K562 (cell line): ENCODE measurements at regions not wholly inside any gene's neighbourhood (a gene's known extent, or its start where the extent isn't known, plus 50 kb on each side); places are given as distances from the start of the nearest gene placed in this dataset.

Experiments used
- ATAC-seq: fragments of 200-7000 bp; cut with Tn5 transposase; 3 replicates; pipeline ENCODE4 v1.9.1; 2020; ENCODE audit warnings: moderate library complexity
- BruUV-seq: library from RNA; stranded (reverse); fragments of 400-500 nt; replicated peaks from 2 replicates; lab custom pipeline; 2021; lab: Mats Ljungman, UMichigan
- CTCF ChIA-PET: fragments of 300-600 bp; formaldehyde crosslinking; extraction: SDS; loops from one replicate; lab custom pipeline; 2021; ENCODE audit warnings: low intra/inter-chr PET ratio; lab: Yijun Ruan, JAX
- POLR2A ChIA-PET: fragments of 300-600, 350-650 bp; sonication (Branson Sonifier 250); formaldehyde crosslinking; extraction: SDS; loops from one replicate; lab custom pipeline; 2021; ENCODE audit warnings: antibody characterized with exemption, inconsistent platforms; lab: Yijun Ruan, JAX
- DNase-seq, 4 experiments: peaks; one replicate each; pipeline versions ENCODE4 v3.0.0 to v3.0.0-alpha.2; 2011 to 2018; ENCODE audit warnings: low spot score in 3 of 4, mixed read lengths in 3 of 4; ENCODE audit errors: extremely low read depth in 1 of 4
- FAIRE-seq: peaks from 2 replicates; lab custom pipeline; 2011; peaks lifted over from hg19 to GRCh38; lab: Jason Lieb, UNC
- H2AFZ ChIP-seq: 2 replicates; pipeline ENCODE4 v1.6.0; 2011; ENCODE audit warnings: low read depth, low read length, control low read depth, inconsistent platforms
- H3K27ac ChIP-seq: fragments of 200-600 bp; 3 replicates; pipeline ENCODE4 v1.8.0; 2011; ENCODE audit warnings: low read depth, mild to moderate bottlenecking, control low read depth, inconsistent platforms, low read length, moderate library complexity, mixed read lengths; ENCODE audit errors: extremely low read depth
- H3K27me3 ChIP-seq, 2 experiments: fragments of 300-600 bp in 1 of 2; 2 replicates in 1 of 2; 3 replicates in 1 of 2; pipeline versions ENCODE4 v1.6.0 to v1.8.0; 2011; ENCODE audit warnings: inconsistent platforms in 2 of 2, low read length in 2 of 2, mild to moderate bottlenecking in 1 of 2, mixed read lengths in 1 of 2, moderate library complexity in 1 of 2; ENCODE audit not compliant: control insufficient read depth in 2 of 2, insufficient read depth in 2 of 2
- H3K36me3 ChIP-seq: fragments of 300-600 bp; 3 replicates; pipeline ENCODE4 v1.8.0; 2011; ENCODE audit warnings: mild to moderate bottlenecking, low read length, inconsistent platforms; ENCODE audit not compliant: control insufficient read depth, insufficient read depth
- H3K4me1 ChIP-seq, 2 experiments: fragments of 200-600 bp in 1 of 2; replicated peaks in 1 of 2; 2 replicates in 1 of 2; 3 replicates in 1 of 2; pipeline versions ENCODE4 v1.5.1 to v1.8.0; 2011; ENCODE audit warnings: inconsistent platforms in 2 of 2, low read length in 2 of 2, mild to moderate bottlenecking in 1 of 2, mixed read lengths in 1 of 2, moderate library complexity in 1 of 2; ENCODE audit not compliant: control insufficient read depth in 2 of 2, insufficient read depth in 2 of 2
- H3K4me2 ChIP-seq: 2 replicates; pipeline ENCODE4 v1.6.1; 2011; ENCODE audit warnings: low read length, control low read depth, inconsistent platforms, mixed read lengths; ENCODE audit not compliant: insufficient read depth
- H3K4me3 ChIP-seq: fragments of 200-600 bp; sonication (generic), shearing (Covaris generic); 2 replicates; pipeline ENCODE4 v1.5.1; 2016; ENCODE audit warnings: control low read depth, inconsistent platforms
- H3K79me2 ChIP-seq: fragments of 200-600 bp; 3 replicates; pipeline ENCODE4 v1.8.0; 2011; ENCODE audit warnings: low read length, inconsistent platforms; ENCODE audit not compliant: control insufficient read depth, insufficient read depth
- H3K9ac ChIP-seq, 2 experiments: 2 replicates each; pipeline versions ENCODE4 v1.6.0 to v1.6.1; 2011; ENCODE audit warnings: low read depth in 2 of 2, low read length in 2 of 2, control low read depth in 1 of 2, inconsistent platforms in 1 of 2, mild to moderate bottlenecking in 1 of 2, mixed read lengths in 1 of 2; ENCODE audit not compliant: insufficient read depth in 1 of 2
- H3K9me1 ChIP-seq: one replicate; pipeline ENCODE4 v1.6.0; 2011; ENCODE audit warnings: inconsistent platforms, mild to moderate bottlenecking, low read length, moderate library complexity; ENCODE audit not compliant: control insufficient read depth, insufficient read depth
- H3K9me3 ChIP-seq: replicated peaks from 2 replicates; pipeline ENCODE4 v1.5.1; 2011; ENCODE audit warnings: low read depth, low read length, inconsistent platforms; ENCODE audit not compliant: control insufficient read depth, insufficient read depth
- H4K20me1 ChIP-seq: replicated peaks from 2 replicates; pipeline ENCODE4 v1.6.1; 2011; ENCODE audit warnings: low read length, inconsistent platforms, mixed read lengths; ENCODE audit not compliant: control insufficient read depth, insufficient read depth
- CCNT2 ChIP-seq: IDR thresholded peaks from 2 replicates; pipeline ENCODE4 v1.6.1; 2011; ENCODE audit warnings: borderline replicate concordance, low read depth, mild to moderate bottlenecking, moderate library complexity, mixed read lengths, low read length; ENCODE audit not compliant: insufficient read length; ENCODE audit errors: extremely low read depth
- MTA3 ChIP-seq: fragments of 450-650 bp; formaldehyde crosslinking; IDR thresholded peaks from 2 replicates; pipeline ENCODE4 v1.6.1; 2017; ENCODE audit warnings: mild to moderate bottlenecking, borderline replicate concordance
- MYBL2 ChIP-seq, 2 experiments: fragments of 450-650 bp in 1 of 2; sonication (generic) in 1 of 2; formaldehyde crosslinking in 1 of 2; IDR thresholded peaks; 2 replicates each; pipeline versions ENCODE4 v1.6.1 to v1.8.1; 2017 to 2022; ENCODE audit warnings: borderline replicate concordance in 1 of 2, inconsistent platforms in 1 of 2, low read depth in 1 of 2, mild to moderate bottlenecking in 1 of 2, missing genetic modification reagents in 1 of 2, moderate library complexity in 1 of 2
- PML ChIP-seq: IDR thresholded peaks from 2 replicates; pipeline ENCODE4 v1.6.1; 2012; ENCODE audit warnings: low read length, inconsistent platforms
- ZNF707 ChIP-seq: fragments of 250-450 bp; sonication (Bioruptor Pico); conservative IDR thresholded peaks from 2 replicates; pipeline ENCODE4 v1.8.0; 2022; ENCODE audit warnings: inconsistent platforms, mild to moderate bottlenecking, moderate library complexity
- WGBS: fragments of 100-300 bp; shearing (Covaris generic); methylation state at CpG from one replicate; pipeline ENCODE4 v1.1.6; 2016; ENCODE audit warnings: low coverage, mixed read lengths; ENCODE audit not compliant: insufficient coverage; ENCODE audit errors: missing lambda C conversion rate; 5-methylcytosine and 5-hydroxymethylcytosine counted together
- in situ Hi-C: fragments of 300-500 bp; cut with MboI; formaldehyde crosslinking; loops from 4 replicates; pipeline ENCODE4 v1.15.0; 2018; ENCODE audit warnings: inconsistent platforms, mixed read lengths
- intact Hi-C: fragments of 100-400 bp; cut with micrococcal nuclease; formaldehyde crosslinking; loops from 2 replicates; pipeline ENCODE4 v1.14.2; 2022
- TF ChIP-seq, protein P1 (sequence below), 2 experiments: IDR thresholded peaks; 2 replicates each; pipeline ENCODE4 v1.6.1; 2011; ENCODE audit warnings: borderline replicate concordance in 1 of 2, control low read depth in 1 of 2, low read depth in 1 of 2, low read length in 1 of 2, mild to moderate bottlenecking in 1 of 2, mixed read lengths in 1 of 2, moderate library complexity in 1 of 2; ENCODE audit not compliant: insufficient read depth in 1 of 2, insufficient read length in 1 of 2, poor library complexity in 1 of 2, severe bottlenecking in 1 of 2; ENCODE audit errors: extremely low read depth in 1 of 2
- TF ChIP-seq, protein P2 (sequence below): fragments of 250-450 bp; sonication (Bioruptor Pico); IDR thresholded peaks from 2 replicates; pipeline ENCODE4 v1.4.0; 2020
- TF ChIP-seq, protein P3 (sequence below): fragments of 450-650 bp; formaldehyde crosslinking; IDR thresholded peaks from 2 replicates; pipeline ENCODE4 v1.4.0; 2020; ENCODE audit warnings: mild to moderate bottlenecking
- TF ChIP-seq, protein P4 (sequence below): fragments of 450-650 bp; IDR thresholded peaks from 2 replicates; pipeline ENCODE4 v1.6.1; 2016
- TF ChIP-seq, protein P5 (sequence below): sonication (generic); formaldehyde crosslinking; IDR thresholded peaks from 2 replicates; pipeline ENCODE4 v1.4.0; 2020; ENCODE audit warnings: mild to moderate bottlenecking, missing genetic modification reagents

DNA sequence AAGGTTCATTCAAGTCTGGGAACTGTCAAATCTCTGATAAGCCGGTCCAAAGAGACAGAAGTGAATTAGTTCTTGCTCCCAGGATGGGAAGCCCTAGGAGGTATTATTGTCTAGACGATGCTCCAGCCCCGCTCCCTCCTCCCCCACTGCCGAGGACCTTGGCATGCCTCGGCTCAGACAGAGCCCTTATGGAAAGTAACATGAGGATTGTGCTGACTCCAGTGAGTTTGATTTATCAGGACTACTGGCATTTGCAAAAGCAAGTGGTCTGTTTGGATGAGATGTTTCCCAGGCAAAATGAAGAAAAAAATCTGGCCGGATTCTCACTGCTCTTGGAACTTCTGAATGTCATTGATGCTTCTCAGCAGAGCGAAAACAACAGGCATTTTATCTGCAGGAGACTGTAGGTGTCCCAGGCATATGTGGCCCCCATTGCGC is 341.0 kb downstream of the ETS1 start:
- no peak overlapping the region for H3K4me3 ChIP-seq
- H3K4me2 ChIP-seq = no peak overlapping the region
- no peak overlapping the region for H3K9ac ChIP-seq
- POLR2A ChIA-PET = no interaction called here
- H3K79me2 ChIP-seq = no peaks in the 10 kb centered on the region
- DNase-seq = no peak
- no TSS peak for BruUV-seq
- CTCF ChIA-PET = no interaction called here
- no peak for ATAC-seq
- 0 out of 2 replicates have a peak, but pooled peaks cover 1% of the 10 kb centered on the region for H3K9me3 ChIP-seq
- no peaks in the 10 kb centered on the region for H4K20me1 ChIP-seq
- WGBS = 0% methylated on average over 7 of the region's 8 CpGs
- no peak overlapping the region for H3K27ac ChIP-seq
- in situ Hi-C loops (no loop called here), intact Hi-C loops (no loop called here)
- no peaks in the 10 kb centered on the region for H3K4me1 ChIP-seq
- H3K36me3 ChIP-seq = no peaks in the 10 kb centered on the region
- FAIRE-seq = no peak
- H2AFZ ChIP-seq = no peak overlapping the region
- H3K9me1 ChIP-seq = no peaks in the 10 kb centered on the region
- H3K27me3 ChIP-seq = no peaks in the 10 kb centered on the region
- TF ChIP-seq, protein P1, sequence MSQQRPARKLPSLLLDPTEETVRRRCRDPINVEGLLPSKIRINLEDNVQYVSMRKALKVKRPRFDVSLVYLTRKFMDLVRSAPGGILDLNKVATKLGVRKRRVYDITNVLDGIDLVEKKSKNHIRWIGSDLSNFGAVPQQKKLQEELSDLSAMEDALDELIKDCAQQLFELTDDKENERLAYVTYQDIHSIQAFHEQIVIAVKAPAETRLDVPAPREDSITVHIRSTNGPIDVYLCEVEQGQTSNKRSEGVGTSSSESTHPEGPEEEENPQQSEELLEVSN (IDR thresholded peaks at IDR 0.05; ENCODE audit: borderline replicate concordance in 1 of 2, extremely low read depth in 1 of 2, insufficient read depth in 1 of 2, insufficient read length in 1 of 2, low read depth in 1 of 2, low read length in 1 of 2, poor library complexity in 1 of 2, severe bottlenecking in 1 of 2) = no peak
- TF ChIP-seq, protein P2, sequence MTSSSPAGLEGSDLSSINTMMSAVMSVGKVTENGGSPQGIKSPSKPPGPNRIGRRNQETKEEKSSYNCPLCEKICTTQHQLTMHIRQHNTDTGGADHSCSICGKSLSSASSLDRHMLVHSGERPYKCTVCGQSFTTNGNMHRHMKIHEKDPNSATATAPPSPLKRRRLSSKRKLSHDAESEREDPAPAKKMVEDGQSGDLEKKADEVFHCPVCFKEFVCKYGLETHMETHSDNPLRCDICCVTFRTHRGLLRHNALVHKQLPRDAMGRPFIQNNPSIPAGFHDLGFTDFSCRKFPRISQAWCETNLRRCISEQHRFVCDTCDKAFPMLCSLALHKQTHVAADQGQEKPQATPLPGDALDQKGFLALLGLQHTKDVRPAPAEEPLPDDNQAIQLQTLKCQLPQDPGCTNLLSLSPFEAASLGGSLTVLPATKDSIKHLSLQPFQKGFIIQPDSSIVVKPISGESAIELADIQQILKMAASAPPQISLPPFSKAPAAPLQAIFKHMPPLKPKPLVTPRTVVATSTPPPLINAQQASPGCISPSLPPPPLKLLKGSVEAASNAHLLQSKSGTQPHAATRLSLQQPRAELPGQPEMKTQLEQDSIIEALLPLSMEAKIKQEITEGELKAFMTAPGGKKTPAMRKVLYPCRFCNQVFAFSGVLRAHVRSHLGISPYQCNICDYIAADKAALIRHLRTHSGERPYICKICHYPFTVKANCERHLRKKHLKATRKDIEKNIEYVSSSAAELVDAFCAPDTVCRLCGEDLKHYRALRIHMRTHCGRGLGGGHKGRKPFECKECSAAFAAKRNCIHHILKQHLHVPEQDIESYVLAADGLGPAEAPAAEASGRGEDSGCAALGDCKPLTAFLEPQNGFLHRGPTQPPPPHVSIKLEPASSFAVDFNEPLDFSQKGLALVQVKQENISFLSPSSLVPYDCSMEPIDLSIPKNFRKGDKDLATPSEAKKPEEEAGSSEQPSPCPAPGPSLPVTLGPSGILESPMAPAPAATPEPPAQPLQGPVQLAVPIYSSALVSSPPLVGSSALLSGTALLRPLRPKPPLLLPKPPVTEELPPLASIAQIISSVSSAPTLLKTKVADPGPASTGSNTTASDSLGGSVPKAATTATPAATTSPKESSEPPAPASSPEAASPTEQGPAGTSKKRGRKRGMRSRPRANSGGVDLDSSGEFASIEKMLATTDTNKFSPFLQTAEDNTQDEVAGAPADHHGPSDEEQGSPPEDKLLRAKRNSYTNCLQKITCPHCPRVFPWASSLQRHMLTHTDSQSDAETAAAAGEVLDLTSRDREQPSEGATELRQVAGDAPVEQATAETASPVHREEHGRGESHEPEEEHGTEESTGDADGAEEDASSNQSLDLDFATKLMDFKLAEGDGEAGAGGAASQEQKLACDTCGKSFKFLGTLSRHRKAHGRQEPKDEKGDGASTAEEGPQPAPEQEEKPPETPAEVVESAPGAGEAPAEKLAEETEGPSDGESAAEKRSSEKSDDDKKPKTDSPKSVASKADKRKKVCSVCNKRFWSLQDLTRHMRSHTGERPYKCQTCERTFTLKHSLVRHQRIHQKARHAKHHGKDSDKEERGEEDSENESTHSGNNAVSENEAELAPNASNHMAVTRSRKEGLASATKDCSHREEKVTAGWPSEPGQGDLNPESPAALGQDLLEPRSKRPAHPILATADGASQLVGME (CRISPR knock-in tag) = no peak
- TF ChIP-seq, protein P3, sequence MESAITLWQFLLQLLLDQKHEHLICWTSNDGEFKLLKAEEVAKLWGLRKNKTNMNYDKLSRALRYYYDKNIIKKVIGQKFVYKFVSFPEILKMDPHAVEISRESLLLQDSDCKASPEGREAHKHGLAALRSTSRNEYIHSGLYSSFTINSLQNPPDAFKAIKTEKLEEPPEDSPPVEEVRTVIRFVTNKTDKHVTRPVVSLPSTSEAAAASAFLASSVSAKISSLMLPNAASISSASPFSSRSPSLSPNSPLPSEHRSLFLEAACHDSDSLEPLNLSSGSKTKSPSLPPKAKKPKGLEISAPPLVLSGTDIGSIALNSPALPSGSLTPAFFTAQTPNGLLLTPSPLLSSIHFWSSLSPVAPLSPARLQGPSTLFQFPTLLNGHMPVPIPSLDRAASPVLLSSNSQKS (CRISPR knock-in tag) = no peak
- TF ChIP-seq PML (no peak), ZNF707 (CRISPR knock-in tag) (no peak), CCNT2 (no peak), MYBL2 (IDR thresholded peaks at IDR 0.05; ENCODE audit: low read depth) (no peak), MYBL2 (CRISPR knock-in tag; IDR thresholded peaks at IDR 0.05; ENCODE audit: borderline replicate concordance) (no peak), MTA3 (no peak)
- TF ChIP-seq, protein P4, sequence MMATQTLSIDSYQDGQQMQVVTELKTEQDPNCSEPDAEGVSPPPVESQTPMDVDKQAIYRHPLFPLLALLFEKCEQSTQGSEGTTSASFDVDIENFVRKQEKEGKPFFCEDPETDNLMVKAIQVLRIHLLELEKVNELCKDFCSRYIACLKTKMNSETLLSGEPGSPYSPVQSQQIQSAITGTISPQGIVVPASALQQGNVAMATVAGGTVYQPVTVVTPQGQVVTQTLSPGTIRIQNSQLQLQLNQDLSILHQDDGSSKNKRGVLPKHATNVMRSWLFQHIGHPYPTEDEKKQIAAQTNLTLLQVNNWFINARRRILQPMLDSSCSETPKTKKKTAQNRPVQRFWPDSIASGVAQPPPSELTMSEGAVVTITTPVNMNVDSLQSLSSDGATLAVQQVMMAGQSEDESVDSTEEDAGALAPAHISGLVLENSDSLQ = no peak
- TF ChIP-seq, protein P5, sequence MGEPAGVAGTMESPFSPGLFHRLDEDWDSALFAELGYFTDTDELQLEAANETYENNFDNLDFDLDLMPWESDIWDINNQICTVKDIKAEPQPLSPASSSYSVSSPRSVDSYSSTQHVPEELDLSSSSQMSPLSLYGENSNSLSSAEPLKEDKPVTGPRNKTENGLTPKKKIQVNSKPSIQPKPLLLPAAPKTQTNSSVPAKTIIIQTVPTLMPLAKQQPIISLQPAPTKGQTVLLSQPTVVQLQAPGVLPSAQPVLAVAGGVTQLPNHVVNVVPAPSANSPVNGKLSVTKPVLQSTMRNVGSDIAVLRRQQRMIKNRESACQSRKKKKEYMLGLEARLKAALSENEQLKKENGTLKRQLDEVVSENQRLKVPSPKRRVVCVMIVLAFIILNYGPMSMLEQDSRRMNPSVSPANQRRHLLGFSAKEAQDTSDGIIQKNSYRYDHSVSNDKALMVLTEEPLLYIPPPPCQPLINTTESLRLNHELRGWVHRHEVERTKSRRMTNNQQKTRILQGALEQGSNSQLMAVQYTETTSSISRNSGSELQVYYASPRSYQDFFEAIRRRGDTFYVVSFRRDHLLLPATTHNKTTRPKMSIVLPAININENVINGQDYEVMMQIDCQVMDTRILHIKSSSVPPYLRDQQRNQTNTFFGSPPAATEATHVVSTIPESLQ (CRISPR knock-in tag) = no peak
